Colon (tissue), 2 donors: ENCODE measurements at regions not wholly inside any gene's neighbourhood (a gene's known extent, or its start where the extent isn't known, plus 50 kb on each side); places are given as distances from the start of the nearest gene placed in this dataset.
A peak's percentile ranks its signal among the peaks of the same experiment; 100 is the strongest.
"Not testable (repeated sequence)": the region's sequence is repeated elsewhere in the genome, so short reads cannot be mapped to it uniquely, and the experiment has no call there.

ENCODE experiments used
- FAIRE-seq: peaks from 2 replicates; lab custom pipeline; 2012; peaks lifted over from hg19 to GRCh38; lab: Jason Lieb, UNC
- donor health status: control.
- donor health status: control.

DNA sequence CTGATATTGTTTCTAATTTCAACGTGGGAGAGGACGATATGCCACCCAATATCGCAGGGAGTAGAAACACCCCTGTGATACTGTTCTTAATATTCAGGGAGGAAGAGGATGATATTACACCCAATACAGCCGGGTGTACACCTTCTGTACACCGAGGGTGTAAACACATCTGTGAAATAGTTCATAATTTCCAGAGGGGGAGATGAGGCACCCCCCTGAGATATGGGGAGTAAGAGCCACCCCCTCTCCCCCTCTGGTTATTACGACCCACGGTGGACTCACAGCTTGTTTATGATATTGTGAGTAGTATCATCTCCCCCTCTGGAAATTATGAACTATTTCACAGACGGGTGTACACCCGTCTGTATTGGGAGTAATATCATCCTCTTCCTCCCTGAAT lies 403.9 kb upstream of the TMEFF2 start:
- FAIRE-seq, result not testable (repeated sequence)

DNA sequence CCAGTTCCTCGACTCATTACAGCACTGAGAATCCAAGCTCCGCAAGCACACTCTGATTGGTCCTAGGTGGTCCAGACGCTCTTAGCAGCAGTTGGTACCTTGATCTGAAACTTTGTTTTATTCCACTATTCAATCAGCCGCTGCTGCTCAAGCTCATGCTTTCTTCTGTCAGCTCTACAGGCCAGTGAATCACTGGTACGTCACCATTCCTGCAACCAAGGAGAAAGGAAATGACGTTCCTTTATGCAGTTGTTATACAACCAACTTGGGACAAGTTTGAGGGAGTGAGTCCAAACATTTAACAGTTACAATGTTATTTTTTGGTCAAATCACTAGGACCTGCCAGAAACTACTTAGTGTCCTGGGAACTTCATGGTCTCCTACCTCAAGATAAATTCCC lies 398.8 kb upstream of the TMEFF2 start:
- no peak for FAIRE-seq

DNA sequence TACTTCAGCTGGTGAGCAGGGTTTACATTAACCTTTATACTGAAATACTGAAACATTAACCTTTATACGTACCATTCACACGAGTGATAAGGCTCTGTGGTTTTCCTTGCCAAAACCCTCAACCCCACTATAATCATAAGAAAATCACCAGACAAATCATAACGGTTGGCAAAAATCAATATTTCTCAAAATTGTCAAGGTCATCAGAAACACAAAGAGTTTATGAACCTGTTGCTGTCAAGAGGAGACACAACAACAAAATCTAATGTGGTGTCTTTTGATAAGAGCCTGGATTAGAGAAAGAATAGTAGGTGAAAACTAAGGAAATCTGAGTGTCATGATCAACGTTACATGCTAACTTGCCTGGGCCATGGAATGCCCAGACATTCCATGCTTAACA lies 396.9 kb upstream of the TMEFF2 start:
- no peak for FAIRE-seq

DNA sequence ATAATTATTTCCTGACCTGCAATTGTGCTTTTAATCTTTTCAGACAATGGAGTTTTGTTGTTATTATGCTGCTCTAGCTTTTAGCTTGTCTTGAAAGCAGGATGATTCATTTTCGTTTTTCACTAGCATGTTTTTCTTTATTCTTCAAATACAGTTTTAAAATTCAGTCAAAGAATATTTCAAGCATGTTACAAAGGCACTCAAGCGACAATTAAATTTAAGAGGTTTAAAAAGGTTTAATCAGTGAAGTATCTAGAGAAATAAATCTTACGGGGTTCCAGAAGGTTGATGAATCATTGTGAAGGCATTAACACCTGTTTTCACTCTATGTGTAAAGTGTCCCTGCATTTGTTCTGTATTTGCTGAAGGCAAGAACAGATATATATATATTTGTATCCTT lies 390.7 kb upstream of the TMEFF2 start:
- no peak for FAIRE-seq

DNA sequence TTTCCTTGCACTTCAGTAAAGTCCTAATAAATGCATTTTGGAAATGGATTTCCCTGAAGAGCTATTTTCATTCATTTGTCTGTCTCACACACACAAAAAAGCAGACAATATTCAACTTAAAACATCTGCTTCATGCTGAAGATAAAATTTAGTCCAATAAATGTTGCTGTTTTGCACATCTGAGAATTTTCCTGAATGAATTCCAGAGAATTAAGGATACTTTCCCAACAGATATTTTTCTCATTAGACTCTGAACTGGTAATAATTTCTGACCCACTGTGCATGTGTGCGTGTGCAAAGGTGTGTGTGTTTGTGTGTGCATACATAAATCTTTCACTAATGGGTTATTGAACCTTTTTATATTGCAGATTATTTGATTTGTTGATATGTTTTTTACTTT lies 390.2 kb upstream of the TMEFF2 start:
- FAIRE-seq, result no peak

DNA sequence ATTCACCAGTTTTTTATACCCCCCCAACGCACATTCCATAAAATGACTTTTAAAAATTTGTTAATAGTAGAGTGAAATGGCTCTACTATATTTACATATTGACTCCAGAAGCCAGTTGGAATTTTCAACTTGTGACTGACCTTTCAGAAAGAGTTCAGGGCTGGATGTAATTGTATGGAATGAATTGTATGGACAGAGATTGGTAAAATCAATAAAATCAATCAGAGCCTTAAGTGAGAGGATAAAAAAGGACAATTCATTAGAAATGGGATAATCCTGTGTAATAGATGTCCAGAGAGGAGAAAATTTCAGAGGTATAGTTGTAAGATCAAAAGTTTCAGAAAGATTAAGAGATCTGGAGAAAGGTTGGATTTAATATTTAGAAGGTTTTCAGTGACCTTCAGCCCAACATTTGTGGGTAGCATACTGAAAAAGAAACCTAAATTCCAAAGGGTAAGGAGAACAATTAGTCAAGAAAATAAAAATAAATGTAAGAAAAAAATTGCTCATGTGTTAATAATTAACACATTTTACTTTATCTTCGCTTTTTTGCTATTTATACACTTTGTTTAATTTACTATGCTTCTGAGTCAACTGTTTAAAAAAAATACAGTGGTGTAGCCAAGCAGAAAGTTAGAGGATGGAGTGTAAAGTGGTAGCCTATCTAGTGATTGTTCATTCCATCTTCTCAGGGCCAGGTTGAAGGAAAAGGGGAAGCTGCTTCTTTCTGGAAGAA lies 385.4 kb upstream of the TMEFF2 start:
- FAIRE-seq, result no peak

DNA sequence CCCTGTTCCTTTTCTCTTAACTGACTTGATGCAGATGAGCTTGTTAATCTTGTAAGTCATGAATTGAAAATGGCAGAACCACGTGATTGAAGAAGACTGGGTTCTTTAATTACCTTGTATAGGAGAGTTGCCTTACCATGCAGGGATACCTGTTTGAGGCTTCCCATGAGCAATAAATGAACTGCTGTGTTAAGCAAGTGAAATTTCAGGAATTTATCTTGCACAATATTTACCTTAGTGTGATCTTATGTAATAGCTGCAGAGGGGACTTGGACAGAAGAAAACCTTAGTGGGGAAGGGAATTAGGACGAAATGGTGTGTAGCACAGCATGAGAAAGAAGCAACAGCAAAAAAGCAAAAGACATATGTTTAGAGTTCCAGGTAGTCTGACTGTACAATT lies 384.0 kb upstream of the TMEFF2 start:
- no peak for FAIRE-seq

DNA sequence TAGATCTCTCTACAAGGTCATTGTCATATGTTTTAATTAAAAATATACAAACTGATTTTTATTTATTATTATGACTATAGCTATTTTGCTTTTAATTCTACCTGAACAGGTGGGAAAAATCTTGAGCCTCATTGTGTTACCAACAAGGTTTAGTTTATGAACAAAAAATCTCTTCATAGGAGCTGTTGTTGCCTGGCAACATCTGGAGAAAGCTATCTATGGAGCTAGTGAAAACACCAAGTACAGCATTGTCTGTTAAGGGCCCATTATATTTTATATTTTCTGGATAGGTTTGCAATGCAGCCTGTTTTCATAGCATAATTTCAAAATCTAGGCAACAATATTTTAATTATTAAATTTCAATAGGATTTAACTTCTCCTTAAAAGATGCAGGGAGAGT lies 383.0 kb upstream of the TMEFF2 start:
- no peak for FAIRE-seq

DNA sequence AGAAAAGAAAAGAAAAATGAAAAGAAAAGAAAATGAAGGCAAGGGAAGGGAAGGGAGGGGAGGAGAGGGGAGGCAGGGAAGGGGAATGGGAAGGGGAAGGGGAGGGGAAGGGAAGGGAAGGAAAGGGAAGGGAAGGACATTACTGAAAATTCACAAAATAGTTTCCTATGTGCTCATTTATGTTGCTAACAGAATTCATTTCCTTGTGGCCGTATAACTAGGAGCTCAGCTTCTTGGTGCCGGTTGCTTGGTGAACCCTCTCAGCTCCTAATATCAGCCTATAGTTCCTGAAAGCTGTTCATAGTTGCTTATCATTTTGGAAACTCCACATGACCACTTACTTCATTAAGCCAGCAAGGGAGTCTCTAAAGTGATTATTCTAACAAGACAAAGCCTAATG lies 379.8 kb upstream of the TMEFF2 start:
- FAIRE-seq, result no peak

DNA sequence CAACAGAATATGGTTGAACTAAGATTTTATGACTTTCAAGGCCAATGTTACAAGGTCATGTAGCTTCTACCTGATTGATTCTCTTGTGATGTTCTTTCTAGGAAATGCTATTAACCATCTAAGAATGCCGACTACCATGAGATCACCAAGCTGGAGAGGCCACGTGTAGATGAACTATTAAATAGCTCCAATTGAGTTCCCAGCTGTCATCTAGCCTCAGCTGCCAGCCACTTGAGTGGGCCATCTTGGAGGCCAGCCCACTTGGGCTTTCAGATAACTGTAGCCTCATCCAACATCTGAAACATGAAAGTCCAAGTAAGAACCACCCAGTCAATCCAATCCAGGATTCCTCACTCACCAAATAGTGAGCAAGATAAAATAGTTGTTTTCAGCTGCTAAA lies 376.9 kb upstream of the TMEFF2 start:
- no peak for FAIRE-seq

DNA sequence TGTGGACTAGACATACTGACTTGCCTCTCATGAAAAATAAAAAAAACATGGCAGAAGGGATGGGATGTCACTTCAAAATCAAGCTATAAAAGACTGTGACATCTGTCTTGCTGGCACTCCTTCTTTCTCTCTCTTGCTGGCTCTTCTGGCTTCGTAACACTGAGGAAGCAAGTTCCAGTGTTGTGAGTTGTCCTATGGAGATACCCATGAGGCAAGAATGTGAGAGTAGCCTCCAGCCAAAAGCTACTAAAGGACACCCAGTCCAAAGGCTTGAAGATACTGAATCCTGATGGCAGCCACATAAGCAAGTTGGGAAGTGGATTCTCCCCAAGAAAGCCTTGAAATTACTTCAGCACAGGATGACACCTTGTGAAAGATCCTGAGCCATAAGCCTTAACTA lies 376.1 kb upstream of the TMEFF2 start:
- no peak for FAIRE-seq

DNA sequence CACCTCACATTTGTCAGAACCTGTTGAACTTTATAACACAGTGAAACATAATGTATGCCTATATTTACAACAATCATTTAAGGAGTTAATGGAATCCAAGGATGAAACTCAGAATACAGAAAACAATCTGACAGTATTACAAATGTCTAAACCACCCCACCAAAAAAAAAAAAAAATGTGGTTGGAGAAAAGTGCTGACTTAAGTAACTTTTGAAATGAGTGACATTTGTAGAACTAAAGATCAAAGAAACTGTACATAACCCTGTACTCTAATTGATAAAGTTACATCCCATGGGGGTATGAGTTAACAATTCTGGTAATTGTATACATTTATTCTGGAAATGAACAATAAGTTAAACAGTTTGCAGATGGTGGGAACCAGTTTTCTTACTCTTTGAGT lies 372.1 kb upstream of the TMEFF2 start:
- no peak for FAIRE-seq

DNA sequence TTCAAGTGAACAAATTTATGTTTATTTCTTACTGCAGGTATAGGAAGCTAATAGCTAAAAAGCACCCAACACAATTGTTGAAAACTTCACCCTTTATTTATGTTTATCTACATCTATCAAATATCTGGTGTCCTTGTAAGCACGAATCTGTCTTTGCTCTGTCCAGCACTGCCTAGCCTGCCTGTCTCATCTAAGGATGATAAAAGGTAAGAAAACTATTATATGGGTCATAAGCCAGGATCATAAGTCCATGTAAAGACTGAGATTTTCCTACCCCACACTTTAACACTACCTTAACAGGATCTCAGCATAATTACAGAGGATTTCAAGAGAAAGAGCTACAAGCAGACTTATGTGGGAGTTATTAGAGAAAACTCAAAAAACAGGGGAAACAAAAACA lies 365.6 kb upstream of the TMEFF2 start:
- no peak for FAIRE-seq

DNA sequence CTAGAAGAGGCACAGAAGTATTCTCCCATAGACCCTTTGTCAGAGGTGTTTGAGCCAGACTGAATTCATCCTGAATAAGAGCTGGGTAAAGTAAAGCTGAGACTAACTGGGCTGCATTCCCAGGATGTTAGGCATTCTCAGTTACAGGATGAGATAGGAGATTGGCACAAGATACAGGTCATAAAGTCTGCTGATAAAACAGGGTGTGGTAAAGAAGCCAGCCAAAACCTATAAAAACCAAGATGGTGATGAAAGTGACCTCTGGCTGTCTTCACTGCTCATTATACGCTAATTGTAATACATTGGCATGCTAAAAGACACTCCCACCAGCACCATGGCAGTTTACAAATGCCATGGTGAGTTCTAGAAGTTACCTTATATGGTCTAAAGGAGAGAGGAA lies 364.9 kb upstream of the TMEFF2 start:
- no peak for FAIRE-seq

DNA sequence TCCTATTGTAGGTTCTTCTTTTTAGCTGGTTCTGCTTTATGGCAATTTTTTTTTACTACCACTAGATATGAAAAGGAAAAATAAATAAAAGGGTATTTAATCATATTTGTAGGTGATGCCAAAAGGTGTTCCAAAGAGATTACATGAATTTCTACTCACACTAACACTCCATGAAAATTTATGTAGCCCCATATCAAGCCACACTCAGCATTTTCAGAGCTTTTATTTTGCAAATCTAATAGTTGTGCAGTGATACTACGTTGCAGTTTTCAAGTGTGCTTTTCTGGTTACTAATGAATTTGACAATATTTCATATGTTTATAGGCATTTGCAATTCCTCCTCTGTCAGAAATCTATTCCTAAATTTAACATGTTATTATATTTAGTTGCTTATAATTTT lies 363.9 kb upstream of the TMEFF2 start:
- FAIRE-seq, result no peak

DNA sequence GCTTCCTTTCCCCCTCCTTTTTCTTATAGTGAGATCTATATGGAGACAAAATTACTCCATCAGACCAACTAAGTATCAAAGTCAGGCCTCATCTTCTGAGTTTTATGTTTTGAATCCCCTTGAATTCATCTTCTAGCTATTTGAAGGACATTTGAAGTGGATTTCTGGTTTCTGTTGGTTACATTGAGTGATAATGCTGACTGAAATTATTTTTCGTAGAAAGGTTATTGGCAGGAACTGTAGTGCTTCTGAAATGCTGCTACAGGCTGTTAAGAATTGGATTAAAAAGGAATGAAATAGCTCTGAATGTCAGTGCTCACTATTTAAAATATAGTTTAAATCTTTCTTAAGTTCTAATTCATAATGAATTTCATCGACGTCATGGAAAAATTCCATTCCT lies 361.0 kb upstream of the TMEFF2 start:
- no peak for FAIRE-seq

DNA sequence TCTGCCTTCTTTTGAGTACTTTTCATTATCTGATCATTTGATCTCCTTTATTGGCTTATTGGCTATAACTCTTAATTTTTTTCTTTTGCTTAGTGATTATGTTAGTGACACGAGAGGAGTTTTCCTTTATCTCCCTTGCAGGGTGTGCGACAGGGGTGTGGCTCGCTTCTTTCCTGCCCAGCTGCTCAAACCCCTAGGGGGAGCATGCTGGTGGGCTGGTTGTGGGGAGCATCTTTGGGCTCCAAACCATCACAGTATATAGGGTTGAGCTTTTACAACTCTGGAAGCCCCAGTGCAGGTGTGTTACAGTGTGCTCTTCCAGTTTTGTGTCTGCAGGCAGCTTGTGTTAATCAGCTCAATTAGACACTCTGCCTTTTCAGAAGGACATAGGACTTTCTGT lies 357.0 kb upstream of the TMEFF2 start:
- no peak for FAIRE-seq

DNA sequence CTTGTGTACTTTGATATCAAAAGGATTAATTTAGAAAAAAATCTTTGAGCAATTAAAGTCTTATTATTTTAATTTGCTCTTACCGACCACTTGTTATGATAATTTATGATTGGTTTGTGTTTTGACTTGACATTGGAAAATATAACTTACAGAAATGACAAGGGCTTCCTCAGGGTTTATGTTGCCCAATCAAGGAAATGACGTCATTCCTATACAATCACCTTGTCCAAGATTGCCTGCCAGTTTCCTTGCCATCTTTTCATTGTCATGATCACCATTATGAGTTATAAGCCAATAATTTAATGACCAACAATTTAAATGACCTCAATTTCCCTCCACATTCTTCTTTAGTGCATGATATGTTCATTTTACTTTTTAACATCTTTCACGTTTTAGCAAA lies 351.8 kb upstream of the TMEFF2 start:
- no peak for FAIRE-seq

DNA sequence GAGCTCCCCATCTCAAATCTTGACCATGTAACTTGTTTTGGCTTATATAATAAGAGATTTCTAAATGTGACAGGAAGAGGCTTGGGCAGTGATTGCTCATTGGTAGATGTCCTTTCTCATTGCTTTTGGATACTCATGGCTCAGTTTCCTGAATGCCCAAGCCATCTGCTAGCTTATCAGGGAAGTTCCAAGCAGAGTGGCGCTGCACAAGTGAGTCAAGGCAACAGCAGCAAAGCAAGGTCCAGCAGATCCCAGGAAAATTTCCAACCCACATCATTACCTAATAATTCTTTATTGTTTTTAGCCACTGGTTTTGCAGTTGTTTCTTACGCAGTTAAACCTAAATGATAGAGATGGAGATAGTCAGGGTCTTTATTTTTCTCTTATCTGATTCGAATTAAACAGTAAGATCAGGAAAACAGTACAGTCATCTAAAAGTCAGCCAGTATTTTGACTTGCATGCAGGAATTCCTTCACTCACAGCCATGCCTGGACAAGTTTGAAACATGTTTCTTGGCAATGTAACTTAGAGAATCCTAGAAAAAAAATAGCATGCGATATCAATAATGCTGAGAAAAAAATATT lies 349.7 kb upstream of the TMEFF2 start:
- no peak for FAIRE-seq

DNA sequence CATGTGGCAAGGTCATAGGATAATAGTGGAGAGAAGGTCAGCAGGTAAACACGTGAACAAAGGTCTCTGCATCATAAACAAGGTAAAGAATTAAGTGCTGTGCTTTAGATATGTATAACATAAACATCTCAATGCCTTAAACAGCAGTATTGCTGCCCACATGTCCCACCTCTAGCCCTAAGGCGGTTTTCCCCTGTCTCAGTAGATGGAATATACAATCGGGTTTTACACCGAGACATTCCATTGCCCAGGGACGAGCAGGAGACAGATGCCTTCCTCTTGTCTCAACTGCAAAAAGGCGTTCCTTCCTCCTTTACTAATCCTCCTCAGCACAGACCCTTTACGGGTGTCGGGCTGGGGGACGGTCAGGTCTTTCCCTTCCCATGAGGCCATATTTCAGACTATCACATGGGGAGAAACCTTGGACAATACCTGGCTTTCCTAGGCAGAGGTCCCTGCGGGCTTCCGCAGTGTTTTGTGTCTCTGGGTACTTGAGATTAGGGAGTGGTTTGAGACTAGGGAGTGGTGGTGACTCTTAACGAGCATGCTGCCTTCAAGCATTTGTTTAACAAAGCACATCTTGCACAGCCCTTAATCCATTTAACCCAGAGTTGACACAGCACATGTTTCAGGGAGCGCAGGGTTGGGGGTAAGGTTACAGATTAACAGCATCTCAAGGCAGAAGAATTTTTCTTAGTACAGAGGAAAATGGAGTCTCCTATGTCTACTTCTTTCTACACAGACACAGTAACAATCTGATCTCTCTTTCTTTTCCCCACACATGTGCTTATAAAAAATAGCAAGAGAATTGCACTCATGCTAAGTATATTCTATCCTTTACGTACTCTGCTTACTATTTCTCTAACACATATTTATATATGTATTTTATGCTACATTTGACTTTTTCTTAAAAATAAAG lies 347.7 kb upstream of the TMEFF2 start:
- not testable (repeated sequence) for FAIRE-seq

DNA sequence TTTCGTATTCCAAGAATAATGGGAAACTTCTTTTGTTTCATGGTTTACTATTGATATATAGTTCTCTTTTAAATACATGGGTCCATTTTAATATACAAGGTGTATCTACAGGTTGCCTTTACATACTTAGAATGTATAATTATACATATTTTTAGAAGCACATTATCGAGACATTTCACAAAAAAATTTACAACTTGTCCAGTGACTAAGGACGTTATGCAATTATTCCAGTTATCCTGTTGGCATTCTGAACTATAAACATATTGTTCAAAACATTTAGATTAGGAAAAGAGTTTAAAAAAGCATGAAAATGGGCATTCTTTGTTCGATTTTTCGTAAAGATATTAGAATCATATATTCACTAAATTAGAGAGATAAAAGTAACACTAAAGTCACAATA lies 344.6 kb upstream of the TMEFF2 start:
- FAIRE-seq, result peak; percentile 64

DNA sequence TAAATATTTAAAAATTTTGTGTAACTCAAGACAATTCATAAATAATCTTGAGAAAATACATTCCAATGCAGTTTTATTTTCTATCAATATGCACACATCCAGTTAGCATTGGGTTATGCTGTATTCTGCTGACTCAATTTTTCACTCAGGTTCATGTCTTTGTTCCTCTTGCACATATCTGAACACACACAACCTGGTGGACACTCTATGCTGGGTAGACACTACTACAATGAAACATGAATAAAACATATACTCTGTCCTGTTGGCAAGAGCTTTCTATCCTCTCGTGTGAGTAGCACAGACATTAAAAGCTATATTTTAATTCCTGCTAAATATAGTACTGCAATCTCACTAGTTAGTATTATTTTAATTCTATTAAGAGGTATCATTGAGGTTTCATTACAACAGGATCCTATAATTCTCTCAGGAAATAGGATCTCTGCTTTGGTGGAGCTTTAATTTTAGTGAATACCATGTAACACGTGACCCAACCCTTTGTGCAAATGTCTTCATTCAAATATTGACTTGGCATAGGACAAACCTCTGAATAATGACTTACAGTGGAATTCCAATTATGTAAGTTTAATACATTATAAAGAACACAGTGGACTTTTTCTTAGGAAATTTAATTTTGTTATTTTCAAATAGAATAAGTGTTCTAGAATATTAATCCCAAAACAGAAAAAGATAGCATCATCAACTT lies 342.3 kb upstream of the TMEFF2 start:
- no peak for FAIRE-seq
